GM20000 (cell line): ENCODE measurements at regions not wholly inside any gene's neighbourhood (a gene's known extent, or its start where the extent isn't known, plus 50 kb on each side); places are given as distances from the start of the nearest gene placed in this dataset.

Source experiments
- DNase-seq: peaks from one replicate; pipeline ENCODE4 v3.0.0; 2012; ENCODE audit warnings: low spot score
- CTCF ChIP-seq: IDR thresholded peaks from 2 replicates; pipeline ENCODE4 v1.5.1; 2012; ENCODE audit warnings: mild to moderate bottlenecking, control low read depth; ENCODE audit errors: extremely low read depth, missing control alignments

DNA sequence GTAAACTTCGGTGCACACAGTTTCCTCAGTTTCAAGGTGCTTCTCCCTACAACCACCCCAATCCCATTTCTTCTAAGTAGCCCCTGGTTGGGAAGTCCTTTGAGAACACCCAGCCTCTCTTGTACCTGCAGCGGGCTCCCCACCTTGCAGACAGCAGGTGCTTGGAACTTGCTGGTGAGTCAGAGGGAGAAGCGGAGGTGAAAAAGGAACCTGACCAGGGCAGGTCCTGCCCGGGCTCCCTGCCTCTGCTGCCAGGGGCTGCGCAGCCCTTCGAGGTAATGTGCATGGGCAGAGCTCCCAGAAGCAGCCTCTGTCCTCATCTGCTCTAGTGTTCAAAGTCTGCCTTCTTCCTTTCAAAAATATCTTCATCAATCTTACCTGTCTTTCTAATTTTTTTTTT lies 274.0 kb upstream of the SOX1 start:
- TF ChIP-seq CTCF: no peak
- DNase-seq: peak; percentile 0
